ENCODE measurements at regions not wholly inside any gene's neighbourhood (a gene's known extent, or its start where the extent isn't known, plus 50 kb on each side); places are given as distances from the start of the nearest gene placed in this dataset.
"Not testable (repeated sequence)": the region's sequence is repeated elsewhere in the genome, so short reads cannot be mapped to it uniquely, and the experiment has no call there.

GRCh38 chr5:27854243-27854852 lies 816.0 kb upstream of the CDH9 start:
- ATAC-seq: no peak
- TF ChIP-seq OSR1 (CRISPR knock-in tag; IDR thresholded peaks at IDR 0.05): no peak
- TF ChIP-seq TCF4 (CRISPR knock-in tag; IDR thresholded peaks at IDR 0.05; ENCODE audit: borderline replicate concordance): no peak
- no peak for TF ChIP-seq PATZ1 (CRISPR knock-in tag; IDR thresholded peaks at IDR 0.05; ENCODE audit: borderline replicate concordance)
- TF ChIP-seq POU6F1 (CRISPR knock-in tag; IDR thresholded peaks at IDR 0.05; ENCODE audit: borderline replicate concordance, low read depth): no peak
- no peak for TF ChIP-seq TOX (CRISPR knock-in tag; IDR thresholded peaks at IDR 0.05; ENCODE audit: borderline replicate concordance)
- no peak for TF ChIP-seq ZNF70 (CRISPR knock-in tag; IDR thresholded peaks at IDR 0.05)
- TF ChIP-seq CSRNP3 (CRISPR knock-in tag; IDR thresholded peaks at IDR 0.05): no peak
- TF ChIP-seq ISL1 (CRISPR knock-in tag; IDR thresholded peaks at IDR 0.05): no peak
- no peak for TF ChIP-seq CSDC2 (CRISPR knock-in tag; IDR thresholded peaks at IDR 0.05)

- no peak for TF ChIP-seq TOX (CRISPR knock-in tag; IDR thresholded peaks at IDR 0.05; ENCODE audit: borderline replicate concordance)
- no peak for TF ChIP-seq POU6F1 (CRISPR knock-in tag; IDR thresholded peaks at IDR 0.05; ENCODE audit: borderline replicate concordance, low read depth)
- no peak for TF ChIP-seq PATZ1 (CRISPR knock-in tag; IDR thresholded peaks at IDR 0.05; ENCODE audit: borderline replicate concordance)
- TF ChIP-seq ARNTL (CRISPR knock-in tag; IDR thresholded peaks at IDR 0.05; ENCODE audit: borderline replicate concordance, low read depth): no peak
- no peak for TF ChIP-seq TCF4 (CRISPR knock-in tag; IDR thresholded peaks at IDR 0.05; ENCODE audit: borderline replicate concordance)
- no peak for TF ChIP-seq ISL1 (CRISPR knock-in tag; IDR thresholded peaks at IDR 0.05)
- no peak for TF ChIP-seq ZNF565 (CRISPR knock-in tag; conservative IDR thresholded peaks at IDR 0.05; ENCODE audit: low read depth)
- no peak for TF ChIP-seq ESRRG (CRISPR knock-in tag; IDR thresholded peaks at IDR 0.05)
- no peak for TF ChIP-seq OSR1 (CRISPR knock-in tag; IDR thresholded peaks at IDR 0.05)
- TF ChIP-seq RARB (CRISPR knock-in tag; IDR thresholded peaks at IDR 0.05): no peak
- no peak for ATAC-seq
Measured at GRCh38 chr5:27845248-27845647, 806.9 kb upstream of the CDH9 start.

- not testable (repeated sequence) for ATAC-seq
Measured at GRCh38 chr5:27836704-27837103, 798.3 kb upstream of the CDH9 start.

GRCh38 chr5:27832886-27833285 lies 794.5 kb upstream of the CDH9 start:
- ATAC-seq: no peak
- TF ChIP-seq ZC3H10 (CRISPR knock-in tag; IDR thresholded peaks at IDR 0.05): no peak
- no peak for TF ChIP-seq GLIS3 (CRISPR knock-in tag; IDR thresholded peaks at IDR 0.05)
- no peak for TF ChIP-seq PATZ1 (CRISPR knock-in tag; IDR thresholded peaks at IDR 0.05; ENCODE audit: borderline replicate concordance)
- TF ChIP-seq RARB (CRISPR knock-in tag; IDR thresholded peaks at IDR 0.05): no peak
- TF ChIP-seq ZNF565 (CRISPR knock-in tag; conservative IDR thresholded peaks at IDR 0.05; ENCODE audit: low read depth): no peak
- no peak for TF ChIP-seq CREB5 (CRISPR knock-in tag; IDR thresholded peaks at IDR 0.05; ENCODE audit: low read depth)
- TF ChIP-seq TSHZ2 (CRISPR knock-in tag; IDR thresholded peaks at IDR 0.05): no peak
- no peak for TF ChIP-seq BACH2 (CRISPR knock-in tag; IDR thresholded peaks at IDR 0.05; ENCODE audit: borderline replicate concordance)
- no peak for TF ChIP-seq ISL1 (CRISPR knock-in tag; IDR thresholded peaks at IDR 0.05)
- TF ChIP-seq ZFP3 (CRISPR knock-in tag; IDR thresholded peaks at IDR 0.05): no peak
- no peak for TF ChIP-seq ARNTL (CRISPR knock-in tag; IDR thresholded peaks at IDR 0.05; ENCODE audit: borderline replicate concordance, low read depth)
- TF ChIP-seq TCF4 (CRISPR knock-in tag; IDR thresholded peaks at IDR 0.05; ENCODE audit: borderline replicate concordance): no peak
- no peak for TF ChIP-seq CSDC2 (CRISPR knock-in tag; IDR thresholded peaks at IDR 0.05)
- TF ChIP-seq OSR1 (CRISPR knock-in tag; IDR thresholded peaks at IDR 0.05): no peak

All from SK-N-SH treated with all-trans-retinoic acid at 6 μM for 48 hours (cell line).